SU-DHL-6 (cell line): ENCODE measurements at regions not wholly inside any gene's neighbourhood (a gene's known extent, or its start where the extent isn't known, plus 50 kb on each side); places are given as distances from the start of the nearest gene placed in this dataset.
"Not testable (repeated sequence)": the region's sequence is repeated elsewhere in the genome, so short reads cannot be mapped to it uniquely, and the experiment has no call there.

Experiments used
- H2AFZ ChIP-seq: fragments of 200-600 bp; sonication (generic); 2 replicates; pipeline ENCODE4 v1.6.1; 2014; ENCODE audit warnings: low read depth, mild to moderate bottlenecking, moderate library complexity, mixed read lengths, antibody characterized with exemption, low read length; ENCODE audit not compliant: severe bottlenecking
- H3F3A ChIP-seq: fragments of 200-600 bp; shearing (Covaris generic); 2 replicates; pipeline ENCODE4 v1.6.0; 2016; ENCODE audit warnings: antibody characterized with exemption, mild to moderate bottlenecking; ENCODE audit not compliant: insufficient read depth
- H3K27ac ChIP-seq: fragments of 200-600 bp; sonication (generic); 2 replicates; pipeline ENCODE4 v1.5.1; 2016; ENCODE audit warnings: low read depth, mild to moderate bottlenecking, low read length, moderate library complexity, mixed read lengths
- H3K27me3 ChIP-seq: fragments of 200-600 bp; sonication (generic), shearing (Covaris generic); 2 replicates; pipeline ENCODE4 v1.6.0; 2014; ENCODE audit warnings: mild to moderate bottlenecking, low read length
- H3K36me3 ChIP-seq: fragments of 200-600 bp; sonication (generic); 2 replicates; pipeline ENCODE4 v1.6.1; 2014; ENCODE audit warnings: mild to moderate bottlenecking, low read length, mixed read lengths
- H3K4me2 ChIP-seq: fragments of 300-600, 200-600 bp; shearing (Covaris generic), sonication (generic); 2 replicates; pipeline ENCODE4 v1.6.0; 2014; ENCODE audit warnings: low read length, low read depth, mild to moderate bottlenecking; ENCODE audit not compliant: poor library complexity, severe bottlenecking
- H3K4me3 ChIP-seq: fragments of 200-600 bp; sonication (generic); 2 replicates; pipeline ENCODE4 v1.5.1; 2014; ENCODE audit warnings: antibody characterized with exemption, low read length, mild to moderate bottlenecking, mixed read lengths; ENCODE audit not compliant: insufficient read depth, poor library complexity, severe bottlenecking
- H3K79me2 ChIP-seq: fragments of 200-600 bp; sonication (generic); 2 replicates; pipeline ENCODE4 v1.6.1; 2014; ENCODE audit warnings: mild to moderate bottlenecking, low read length, moderate library complexity; ENCODE audit not compliant: insufficient read depth
- H3K9ac ChIP-seq: fragments of 200-600 bp; sonication (generic); 2 replicates; pipeline ENCODE4 v1.7.0; 2014; ENCODE audit warnings: mild to moderate bottlenecking, low read length
- H3K9me2 ChIP-seq: fragments of 200-600 bp; sonication (generic); replicated peaks from 2 replicates; pipeline ENCODE4 v1.6.1; 2014; ENCODE audit warnings: low read length; ENCODE audit not compliant: insufficient read depth
- H3K9me3 ChIP-seq: fragments of 200-600 bp; sonication (generic); 2 replicates; pipeline ENCODE4 v1.6.1; 2014; ENCODE audit warnings: low read length, mixed read lengths; ENCODE audit not compliant: insufficient read depth
- H4K20me1 ChIP-seq: fragments of 200-600 bp; sonication (generic); 2 replicates; pipeline ENCODE4 v1.6.1; 2014; ENCODE audit warnings: low read depth, mild to moderate bottlenecking, antibody characterized with exemption, low read length, moderate library complexity, mixed read lengths
- CTCF ChIP-seq: fragments of 200-600 bp; sonication (generic); IDR thresholded peaks from one replicate; pipeline ENCODE4 v1.5.1; 2017; ENCODE audit warnings: antibody characterized with exemption, mild to moderate bottlenecking, low read length, moderate library complexity; ENCODE audit not compliant: insufficient read depth, poor library complexity, severe bottlenecking
- EZH2phosphoT487 ChIP-seq: fragments of 200-600 bp; sonication (generic), shearing (Covaris generic); conservative IDR thresholded peaks from 2 replicates; pipeline ENCODE4 v1.6.1; 2018; ENCODE audit warnings: mild to moderate bottlenecking, antibody characterized with exemption, low read length, moderate library complexity, mixed read lengths

- Histone ChIP-seq H3K79me2 (no peaks in the 10 kb centered on the region), H2AFZ (no peak overlapping the region), H3K27me3 (no peaks in the 10 kb centered on the region), H3K4me3 (no peak overlapping the region), H4K20me1 (no peaks in the 10 kb centered on the region), H3K27ac (no peak overlapping the region), H3K36me3 (no peaks in the 10 kb centered on the region), H3K9me2 (no peaks in the 10 kb centered on the region), H3F3A (no peaks in the 10 kb centered on the region), H3K9ac (no peak overlapping the region), H3K9me3 (no peaks in the 10 kb centered on the region), H3K4me2 (no peak overlapping the region)
- no peak for TF ChIP-seq EZH2phosphoT487
- TF ChIP-seq CTCF = no peak
These were observed 66.1 kb upstream of the WNT4 start for GRCh38 chr1:22208973-22209378.

- Histone ChIP-seq H2AFZ (no peak overlapping the region), H3K79me2 (no peaks in the 10 kb centered on the region), H3K4me3 (no peak overlapping the region), H3K27me3 (no peaks in the 10 kb centered on the region), H3K4me2 (no peak overlapping the region), H3K9me3 (no peaks in the 10 kb centered on the region), H4K20me1 (no peaks in the 10 kb centered on the region), H3K36me3 (no peaks in the 10 kb centered on the region), H3F3A (no peaks in the 10 kb centered on the region), H3K27ac (no peak overlapping the region), H3K9me2 (no peaks in the 10 kb centered on the region), H3K9ac (no peak overlapping the region)
- no peak for TF ChIP-seq EZH2phosphoT487
These were observed 67.3 kb upstream of the WNT4 start for GRCh38 chr1:22210176-22210575.

- H2AFZ ChIP-seq = no peak overlapping the region
These were observed 67.7 kb upstream of the WNT4 start for GRCh38 chr1:22210636-22211035.

GRCh38 chr1:22211459-22211858, 68.6 kb upstream of the WNT4 start:
- not testable (repeated sequence) for H3K4me2 ChIP-seq, H3K9me3 ChIP-seq, H3K27ac ChIP-seq, H3K4me3 ChIP-seq, H4K20me1 ChIP-seq, H3K36me3 ChIP-seq, H3K9ac ChIP-seq, H2AFZ ChIP-seq, H3K27me3 ChIP-seq, H3F3A ChIP-seq, H3K79me2 ChIP-seq, H3K9me2 ChIP-seq

More at GRCh38 chr1:22210636-22211035, 67.7 kb upstream of the WNT4 start:
- H3K79me2 ChIP-seq = no peaks in the 10 kb centered on the region
- no peaks in the 10 kb centered on the region for H4K20me1 ChIP-seq
- TF ChIP-seq CTCF (no peak), EZH2phosphoT487 (no peak)
- no peak overlapping the region for H3K4me2 ChIP-seq
- H3K9ac ChIP-seq = no peak overlapping the region
- H3K4me3 ChIP-seq = no peak overlapping the region
- no peak overlapping the region for H3K27ac ChIP-seq
- no peaks in the 10 kb centered on the region for H3K36me3 ChIP-seq
- no peaks in the 10 kb centered on the region for H3F3A ChIP-seq
- H3K27me3 ChIP-seq = no peaks in the 10 kb centered on the region
- no peaks in the 10 kb centered on the region for H3K9me2 ChIP-seq
- H3K9me3 ChIP-seq = no peaks in the 10 kb centered on the region
